ENCODE measurements at regions not wholly inside any gene's neighbourhood (a gene's known extent, or its start where the extent isn't known, plus 50 kb on each side); places are given as distances from the start of the nearest gene placed in this dataset.
A peak's percentile ranks its signal among the peaks of the same experiment; 100 is the strongest.

GRCh38 chr12:78420991-78421390 lies 443.6 kb upstream of the SYT1 start:
- Histone ChIP-seq H3K36me3 (no peaks in the 10 kb centered on the region), H3K4me3 (no peak overlapping the region), H3K27me3 (no peaks in the 10 kb centered on the region), H3K27ac (no peak overlapping the region), H3K9me3 (no peaks in the 10 kb centered on the region), H3K4me1 (no peaks in the 10 kb centered on the region)
- intact Hi-C loops (cut with DNase I), result no loop called here
- no peak for TF ChIP-seq POLR2AphosphoS5 (IDR thresholded peaks at IDR 0.05)
- no peak for TF ChIP-seq EP300 (IDR thresholded peaks at IDR 0.05)
- TF ChIP-seq CTCF (IDR thresholded peaks at IDR 0.05), result no peak
- TF ChIP-seq POLR2A (IDR thresholded peaks at IDR 0.05), result no peak
- 68 to 78% methylated on average over 4 of the region's 4 CpGs for WGBS, 2 donors
- no peak for DNase-seq

- intact Hi-C loops (cut with DNase I), result no loop called here
- Histone ChIP-seq H3K4me3 (no peak overlapping the region), H3K9me3 (peaks cover 0 to 1% (median 0%) of the 10 kb centered on the region in 4 donors), H3K27ac (no peak overlapping the region), H3K27me3 (no peaks in the 10 kb centered on the region), H3K36me3 (no peaks in the 10 kb centered on the region), H3K4me1 (peaks cover 0 to 10% (median 3%) of the 10 kb centered on the region in 4 donors)
- 3 to 34% methylated on average over 2 of the region's 2 CpGs for whole genome bisulfite sequencing, 2 donors
- no peak for TF ChIP-seq POLR2AphosphoS5 (IDR thresholded peaks at IDR 0.05)
- TF ChIP-seq EP300 (IDR thresholded peaks at IDR 0.05), result no peak
- no peak for TF ChIP-seq CTCF (IDR thresholded peaks at IDR 0.05)
- TF ChIP-seq POLR2A (IDR thresholded peaks at IDR 0.05), result no peak
- no peak for DNase-seq
Measured at GRCh38 chr12:78430551-78430950, 434.0 kb upstream of the SYT1 start.

- no peaks in the 10 kb centered on the region for H3K27me3 ChIP-seq
- TF ChIP-seq CTCF (IDR thresholded peaks at IDR 0.05) (no peak), EP300 (IDR thresholded peaks at IDR 0.05) (no peak), POLR2A (IDR thresholded peaks at IDR 0.05) (no peak), POLR2AphosphoS5 (IDR thresholded peaks at IDR 0.05) (no peak)
- H3K36me3 ChIP-seq, result no peaks in the 10 kb centered on the region
- H3K4me3 ChIP-seq, result no peak overlapping the region
- DNase-seq, result no peak
- H3K4me1 ChIP-seq, result peaks cover 0 to 10% (median 3%) of the 10 kb centered on the region in 4 donors
- no peak overlapping the region for H3K27ac ChIP-seq
- H3K9me3 ChIP-seq, result peaks cover 0 to 1% (median 0%) of the 10 kb centered on the region in 4 donors
- intact Hi-C loops (cut with DNase I), result no loop called here
Measured at GRCh38 chr12:78431931-78432330, 432.6 kb upstream of the SYT1 start.

GRCh38 chr12:78439666-78440065 lies 424.9 kb upstream of the SYT1 start:
- Histone ChIP-seq H3K27ac (no peak overlapping the region), H3K36me3 (no peaks in the 10 kb centered on the region), H3K9me3 (peaks cover 0 to 6% (median 0%) of the 10 kb centered on the region in 4 donors), H3K4me1 (peaks cover 0 to 9% (median 0%) of the 10 kb centered on the region in 4 donors), H3K27me3 (no peaks in the 10 kb centered on the region), H3K4me3 (no peak overlapping the region)
- intact Hi-C loops (cut with DNase I), result no loop called here
- 80 to 85% methylated on average over 5 of the region's 5 CpGs for WGBS, 2 donors
- peak; percentile 52 for DNase-seq
- TF ChIP-seq POLR2AphosphoS5 (IDR thresholded peaks at IDR 0.05), result no peak
- no peak for TF ChIP-seq EP300 (IDR thresholded peaks at IDR 0.05)
- TF ChIP-seq CTCF (IDR thresholded peaks at IDR 0.05), result no peak

- Histone ChIP-seq H3K36me3 (no peaks in the 10 kb centered on the region), H3K9me3 (peaks cover 0 to 6% (median 0%) of the 10 kb centered on the region in 4 donors)
- TF ChIP-seq EP300 (IDR thresholded peaks at IDR 0.05) (no peak), CTCF (IDR thresholded peaks at IDR 0.05) (no peak), POLR2A (IDR thresholded peaks at IDR 0.05) (no peak), POLR2AphosphoS5 (IDR thresholded peaks at IDR 0.05) (no peak)
Measured at GRCh38 chr12:78441737-78442453, 422.7 kb upstream of the SYT1 start.

More at GRCh38 chr12:78441737-78442453, 422.7 kb upstream of the SYT1 start:
- no peak for DNase-seq
- WGBS, 2 donors, result 64 to 71% methylated on average over 3 of the region's 3 CpGs
- Histone ChIP-seq H3K4me3 (no peak overlapping the region), H3K27ac (no peak overlapping the region), H3K27me3 (no peaks in the 10 kb centered on the region), H3K4me1 (peaks cover 0 to 9% (median 0%) of the 10 kb centered on the region in 4 donors)
- intact Hi-C loops (cut with DNase I), result no loop called here
